ENCODE measurements at regions not wholly inside any gene's neighbourhood (a gene's known extent, or its start where the extent isn't known, plus 50 kb on each side); places are given as distances from the start of the nearest gene placed in this dataset.

DNA sequence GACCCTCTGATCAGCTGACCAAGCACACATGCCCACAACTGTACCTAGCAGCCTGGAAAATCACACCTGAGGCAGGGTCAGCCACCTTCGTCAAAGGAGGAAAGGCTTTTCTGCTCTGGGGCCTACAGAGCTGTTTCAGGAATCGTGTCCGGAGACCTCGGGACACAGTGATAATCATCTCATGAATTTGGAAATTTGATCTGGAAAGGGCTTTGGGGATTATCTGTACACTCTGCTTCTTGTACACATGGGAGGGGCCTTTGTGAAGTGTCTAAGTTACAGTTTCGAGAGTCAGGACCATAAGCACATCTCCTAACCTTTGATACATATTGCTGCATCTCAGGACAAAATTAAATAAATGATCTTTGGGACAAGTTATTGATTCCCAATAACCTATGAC lies 1421.2 kb upstream of the TENM4 start:
- Histone ChIP-seq H3K9me3 (ENCODE audit: control insufficient read depth, low read depth, low read length) (no peaks in the 10 kb centered on the region), H2AFZ (ENCODE audit: low read length) (peak overlapping the region; percentile 45), H4K20me1 (ENCODE audit: control insufficient read depth, insufficient read depth, insufficient read length) (no peaks in the 10 kb centered on the region), H4K91ac (ENCODE audit: insufficient read length, low read depth, low read length) (no peak overlapping the region), H3K9ac (ENCODE audit: extremely low read depth, insufficient read length, low read length) (no peak overlapping the region), H2BK12ac (ENCODE audit: insufficient read length, low read depth, low read length) (no peak overlapping the region), H3K4me2 (ENCODE audit: insufficient read depth, insufficient read length, low read length) (no peak overlapping the region), H2BK5ac (ENCODE audit: insufficient read length, low read length) (no peak overlapping the region), H3T11ph (ENCODE audit: low read length) (no peak overlapping the region), H2AK5ac (ENCODE audit: insufficient read length, low read length) (no peak overlapping the region), H3K56ac (ENCODE audit: insufficient read length, low read depth, low read length) (no peak overlapping the region), H3K79me2 (ENCODE audit: insufficient read depth, low read length) (no peaks in the 10 kb centered on the region), H3K27me3 (ENCODE audit: insufficient read depth, low read length) (no peaks in the 10 kb centered on the region), H4K5ac (ENCODE audit: insufficient read length, low read depth, low read length) (no peak overlapping the region), H3K4ac (ENCODE audit: low read depth, low read length) (no peak overlapping the region), H3K79me1 (ENCODE audit: insufficient read depth, low read depth, low read length, poor library complexity, severe bottlenecking) (no peaks in the 10 kb centered on the region), H3K4me1 (ENCODE audit: insufficient read depth, low read length) (no peaks in the 10 kb centered on the region), H3K27ac (ENCODE audit: insufficient read length, low read depth, low read length) (no peak overlapping the region), H2BK15ac (ENCODE audit: low read depth, low read length) (no peak overlapping the region), H3K14ac (ENCODE audit: insufficient read depth, low read length) (no peak overlapping the region), H4K8ac (replicated peaks; ENCODE audit: insufficient read length, low read depth, low read length) (no peak overlapping the region), H2BK120ac (ENCODE audit: low read depth, low read length, poor library complexity, severe bottlenecking) (no peak overlapping the region), H3K23me2 (ENCODE audit: insufficient read length, low read depth, low read length, poor library complexity, severe bottlenecking) (no peaks in the 10 kb centered on the region), H2BK20ac (ENCODE audit: low read depth, low read length, poor library complexity, severe bottlenecking) (no peak overlapping the region), H3K18ac (ENCODE audit: insufficient read length, low read depth, low read length) (no peak overlapping the region), H3K23ac (ENCODE audit: insufficient read length, low read depth, low read length) (no peak overlapping the region)
- Mint-ChIP-seq H3K4me1 (peaks cover under 1 to 3% of the 10 kb centered on the region in 2 experiments; a peak in 2 of 4 replicates), H3K4me3 (no peak overlapping the region), H3K27ac (peak overlapping the region in 1 of 3 experiments; percentile 63; a peak in 2 of 7 replicates), H3K9me3 (no peaks in the 10 kb centered on the region; a peak in 1 of 5 replicates), H3K36me3 (ENCODE audit: insufficient read depth in 1 of 3, low read depth in 3 of 3) (no peaks in the 10 kb centered on the region), H3K27me3 (ENCODE audit: low read depth) (no peaks in the 10 kb centered on the region)
- no CpG with 5 or more reads among the region's 5 CpGs for WGBS (ENCODE audit: extremely low coverage, insufficient read length, low lambda C conversion rate)
- no peak for DNase-seq
- no peak for TF ChIP-seq CTCF (conservative IDR thresholded peaks at IDR 0.05)

Measured in H9 (cell line).